LNCaP clone FGC (cell line): ENCODE measurements at regions not wholly inside any gene's neighbourhood (a gene's known extent, or its start where the extent isn't known, plus 50 kb on each side); places are given as distances from the start of the nearest gene placed in this dataset.

Experiments used
- DNase-seq: peaks from one replicate; pipeline ENCODE4 v3.0.0-alpha.2; 2011; ENCODE audit warnings: low read depth
- H3K4me3 ChIP-seq: 2 replicates; pipeline ENCODE4 v1.5.1; 2011; ENCODE audit warnings: mild to moderate bottlenecking, low read depth, low read length, control low read depth
- CTCF ChIP-seq: IDR thresholded peaks from 2 replicates; pipeline ENCODE4 v1.5.1; 2012; ENCODE audit warnings: mild to moderate bottlenecking; ENCODE audit not compliant: control insufficient read depth, insufficient read depth; ENCODE audit errors: extremely low read depth

- no peak overlapping the region for H3K4me3 ChIP-seq
- TF ChIP-seq CTCF = no peak
These were observed 163.2 kb upstream of the TAB2 start for GRCh38 chr6:149154261-149154821.

GRCh38 chr6:149157126-149157525 lies 160.4 kb upstream of the TAB2 start:
- no peak for DNase-seq
- H3K4me3 ChIP-seq = no peak overlapping the region
- TF ChIP-seq CTCF = no peak

More at GRCh38 chr6:149154261-149154821, 163.2 kb upstream of the TAB2 start:
- DNase-seq = no peak

- no peak for DNase-seq
- H3K4me3 ChIP-seq = no peak overlapping the region
- no peak for TF ChIP-seq CTCF
These were observed 159.4 kb upstream of the TAB2 start for GRCh38 chr6:149158076-149158475.

- no peak for TF ChIP-seq CTCF
- no peak overlapping the region for H3K4me3 ChIP-seq
- no peak for DNase-seq
These were observed 156.6 kb upstream of the TAB2 start for GRCh38 chr6:149160943-149161342.

GRCh38 chr6:149162924-149163323 lies 154.6 kb upstream of the TAB2 start:
- TF ChIP-seq CTCF = no peak
- no peak for DNase-seq
- no peak overlapping the region for H3K4me3 ChIP-seq

- TF ChIP-seq CTCF = no peak
- H3K4me3 ChIP-seq = no peak overlapping the region
- DNase-seq = no peak
These were observed 153.2 kb upstream of the TAB2 start for GRCh38 chr6:149164199-149164750.

- no peak for TF ChIP-seq CTCF
- DNase-seq = no peak
- H3K4me3 ChIP-seq = no peak overlapping the region
These were observed 151.2 kb upstream of the TAB2 start for GRCh38 chr6:149166336-149166735.
